ENCODE measurements at regions not wholly inside any gene's neighbourhood (a gene's known extent, or its start where the extent isn't known, plus 50 kb on each side); places are given as distances from the start of the nearest gene placed in this dataset.

DNA sequence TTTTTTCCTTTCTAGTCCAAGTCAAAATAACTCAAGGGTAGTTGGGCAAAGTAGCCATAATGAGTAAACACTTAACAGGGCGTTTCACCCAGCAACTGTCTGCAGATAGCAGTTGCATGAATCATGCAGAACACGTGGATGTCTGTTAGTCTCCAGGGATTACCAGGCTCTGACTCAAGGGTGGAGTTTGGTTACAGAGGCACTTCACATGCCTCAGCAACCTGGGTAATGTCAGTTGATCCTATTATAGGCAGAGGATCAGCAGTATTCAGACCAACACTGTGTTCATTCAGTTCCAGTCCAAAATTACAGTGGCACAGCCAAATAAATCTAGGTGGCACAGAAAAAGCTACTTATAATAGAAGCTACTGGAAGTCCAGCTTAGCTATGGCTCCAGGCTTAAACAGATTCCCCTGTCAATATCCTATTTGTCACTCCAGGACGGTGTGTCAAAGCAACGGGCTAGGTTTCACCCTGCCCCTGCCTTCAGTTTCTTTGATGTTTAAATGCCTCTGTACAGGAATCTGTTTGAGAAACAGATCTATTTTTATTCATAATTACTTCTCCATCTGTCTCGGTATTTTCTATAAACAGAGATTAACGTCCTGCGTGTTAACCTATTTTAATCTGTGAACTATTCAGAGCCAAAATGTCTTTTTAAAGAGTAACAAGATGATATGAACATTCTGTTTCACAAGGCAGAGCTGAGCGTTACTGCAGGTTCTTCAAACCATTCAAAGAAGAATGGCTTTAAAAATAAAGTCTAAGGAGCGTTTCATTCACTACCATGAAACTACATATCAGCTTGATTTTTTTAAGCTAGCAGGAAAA is 162.6 kb upstream of the AKR1E2 start:
- DNase-seq: no peak
- H2BK5ac ChIP-seq (ENCODE audit: insufficient read length, low read length): no peak overlapping the region
- no peak overlapping the region for H3K27ac Mint-ChIP-seq
- no peak overlapping the region for H3K4me2 ChIP-seq (ENCODE audit: insufficient read depth, insufficient read length, low read length)
- H4K8ac ChIP-seq (replicated peaks; ENCODE audit: insufficient read length, low read depth, low read length): no peak overlapping the region
- TF ChIP-seq, protein P1, sequence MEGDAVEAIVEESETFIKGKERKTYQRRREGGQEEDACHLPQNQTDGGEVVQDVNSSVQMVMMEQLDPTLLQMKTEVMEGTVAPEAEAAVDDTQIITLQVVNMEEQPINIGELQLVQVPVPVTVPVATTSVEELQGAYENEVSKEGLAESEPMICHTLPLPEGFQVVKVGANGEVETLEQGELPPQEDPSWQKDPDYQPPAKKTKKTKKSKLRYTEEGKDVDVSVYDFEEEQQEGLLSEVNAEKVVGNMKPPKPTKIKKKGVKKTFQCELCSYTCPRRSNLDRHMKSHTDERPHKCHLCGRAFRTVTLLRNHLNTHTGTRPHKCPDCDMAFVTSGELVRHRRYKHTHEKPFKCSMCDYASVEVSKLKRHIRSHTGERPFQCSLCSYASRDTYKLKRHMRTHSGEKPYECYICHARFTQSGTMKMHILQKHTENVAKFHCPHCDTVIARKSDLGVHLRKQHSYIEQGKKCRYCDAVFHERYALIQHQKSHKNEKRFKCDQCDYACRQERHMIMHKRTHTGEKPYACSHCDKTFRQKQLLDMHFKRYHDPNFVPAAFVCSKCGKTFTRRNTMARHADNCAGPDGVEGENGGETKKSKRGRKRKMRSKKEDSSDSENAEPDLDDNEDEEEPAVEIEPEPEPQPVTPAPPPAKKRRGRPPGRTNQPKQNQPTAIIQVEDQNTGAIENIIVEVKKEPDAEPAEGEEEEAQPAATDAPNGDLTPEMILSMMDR (conservative IDR thresholded peaks at IDR 0.05): no peak
- no peaks in the 10 kb centered on the region for H3K36me3 Mint-ChIP-seq (ENCODE audit: insufficient read depth in 1 of 3, low read depth in 3 of 3)
- no peaks in the 10 kb centered on the region for H3K9me3 Mint-ChIP-seq
- H3K18ac ChIP-seq (ENCODE audit: insufficient read length, low read depth, low read length): no peak overlapping the region
- no peaks in the 10 kb centered on the region; the same call in 1 of the 2 replicates for H3K27me3 Mint-ChIP-seq (ENCODE audit: low read depth)
- H3K23me2 ChIP-seq (ENCODE audit: insufficient read length, low read depth, low read length, poor library complexity, severe bottlenecking): no peaks in the 10 kb centered on the region
- no peak overlapping the region for H2BK120ac ChIP-seq (ENCODE audit: low read depth, low read length, poor library complexity, severe bottlenecking)
- no peaks in the 10 kb centered on the region for H3K27me3 ChIP-seq (ENCODE audit: insufficient read depth, low read length)
- H3K79me1 ChIP-seq (ENCODE audit: insufficient read depth, low read depth, low read length, poor library complexity, severe bottlenecking): no peaks in the 10 kb centered on the region
- no peak overlapping the region for H3K23ac ChIP-seq (ENCODE audit: insufficient read length, low read depth, low read length)
- H3K56ac ChIP-seq (ENCODE audit: insufficient read length, low read depth, low read length): no peak overlapping the region
- no peak overlapping the region for H4K91ac ChIP-seq (ENCODE audit: insufficient read length, low read depth, low read length)
- H3K9me3 ChIP-seq (ENCODE audit: control insufficient read depth, low read depth, low read length): no peaks in the 10 kb centered on the region
- H3K4me1 ChIP-seq (ENCODE audit: insufficient read depth, low read length): no peaks in the 10 kb centered on the region
- no peak overlapping the region for H3K4me3 Mint-ChIP-seq
- H3K79me2 ChIP-seq (ENCODE audit: insufficient read depth, low read length): no peaks in the 10 kb centered on the region
- no peak overlapping the region for H2BK20ac ChIP-seq (ENCODE audit: low read depth, low read length, poor library complexity, severe bottlenecking)
- no peaks in the 10 kb centered on the region for H4K20me1 ChIP-seq (ENCODE audit: control insufficient read depth, insufficient read depth, insufficient read length)
- H3T11ph ChIP-seq (ENCODE audit: low read length): no peak overlapping the region
- H3K9ac ChIP-seq (ENCODE audit: extremely low read depth, insufficient read length, low read length): no peak overlapping the region
- H4K5ac ChIP-seq (ENCODE audit: insufficient read length, low read depth, low read length): no peak overlapping the region
- no CpG with 5 or more reads among the region's 9 CpGs for WGBS (ENCODE audit: extremely low coverage, insufficient read length, low lambda C conversion rate)
- H3K14ac ChIP-seq (ENCODE audit: insufficient read depth, low read length): no peak overlapping the region
- no peak overlapping the region for H3K4ac ChIP-seq (ENCODE audit: low read depth, low read length)
- no peak overlapping the region for H2AFZ ChIP-seq (ENCODE audit: low read length)
- H2BK15ac ChIP-seq (ENCODE audit: low read depth, low read length): no peak overlapping the region
- no peak overlapping the region for H2BK12ac ChIP-seq (ENCODE audit: insufficient read length, low read depth, low read length)
- no peaks in the 10 kb centered on the region for H3K4me1 Mint-ChIP-seq
- no peak overlapping the region for H3K27ac ChIP-seq (ENCODE audit: insufficient read length, low read depth, low read length)
- H2AK5ac ChIP-seq (ENCODE audit: insufficient read length, low read length): no peak overlapping the region
